NOMO-1 treated with DMSO at 0.1 percent for 48 hours (cell line): ENCODE measurements at regions not wholly inside any gene's neighbourhood (a gene's known extent, or its start where the extent isn't known, plus 50 kb on each side); places are given as distances from the start of the nearest gene placed in this dataset.

ENCODE experiments used
- DNase-seq: peaks from one replicate; lab custom pipeline; 2025; ENCODE audit not compliant: unreplicated experiment; lab: John Stamatoyannopoulos, UW

DNA sequence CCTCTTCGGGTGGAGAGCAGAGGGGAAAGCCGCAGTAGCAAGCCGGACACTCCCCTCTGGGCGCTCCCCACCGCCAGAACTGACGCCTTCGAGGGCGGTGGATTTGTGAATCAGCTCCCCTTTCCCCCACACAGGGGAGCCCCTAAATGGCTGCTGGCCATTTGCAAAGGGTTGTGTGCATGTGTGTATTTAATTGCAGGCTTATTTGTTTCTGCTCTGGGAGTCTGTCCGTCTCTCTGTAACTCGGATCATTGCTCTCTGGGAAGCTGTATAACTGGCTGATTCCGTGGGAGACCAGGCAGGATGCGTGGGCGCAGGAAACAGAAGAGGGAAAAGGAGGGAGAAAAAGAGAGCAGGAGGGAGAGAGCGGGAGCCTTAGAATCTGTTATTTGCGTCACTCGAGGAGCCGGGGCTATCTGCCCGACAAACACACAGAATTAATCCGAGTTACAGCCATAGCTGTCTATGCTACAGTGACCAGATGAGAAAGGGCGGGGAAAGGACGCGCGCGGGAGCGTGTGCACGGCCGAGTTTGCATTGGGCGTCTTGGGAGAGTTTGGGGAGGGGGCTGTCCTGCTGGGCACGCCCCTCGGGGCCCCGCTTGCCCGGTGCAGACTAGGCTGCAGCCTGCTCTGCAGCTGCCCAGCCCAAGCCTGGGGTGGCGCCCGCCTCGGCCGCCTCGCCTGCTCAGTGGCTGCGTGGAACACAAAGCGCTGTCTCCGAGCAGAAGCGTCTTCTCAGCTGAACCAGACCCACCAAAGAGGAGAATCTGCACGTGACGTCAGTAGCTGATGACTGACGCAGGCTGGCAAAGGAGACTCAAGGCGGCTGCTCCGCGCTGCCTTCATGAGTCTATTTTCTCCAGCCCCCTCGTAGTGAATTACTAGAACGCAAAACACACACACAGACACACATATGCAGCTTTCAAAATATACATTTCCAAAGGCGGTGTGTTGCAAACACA is 105.3 kb upstream of the HSD17B12 start:
- DNase-seq, result peak; percentile 16

DNA sequence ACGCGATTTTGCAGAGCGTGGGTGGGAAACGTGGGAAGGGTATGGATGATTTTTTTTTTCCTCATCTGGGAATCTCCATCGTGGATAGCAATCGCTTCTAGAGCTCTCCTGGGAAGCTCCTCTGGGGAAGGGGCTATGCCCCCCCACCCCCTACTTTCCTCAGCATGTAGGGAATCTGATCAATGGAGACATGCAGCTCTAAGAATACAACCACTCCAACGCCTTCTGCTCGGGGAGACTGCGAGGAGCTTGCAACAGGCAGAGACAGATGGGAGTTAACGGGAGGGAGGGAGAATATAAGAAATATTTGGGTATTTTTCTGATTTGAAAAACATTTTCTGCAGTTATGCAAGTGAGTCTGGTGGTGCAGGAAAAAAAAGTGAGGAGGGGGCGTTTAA is 104.6 kb upstream of the HSD17B12 start:
- DNase-seq, result no peak

DNA sequence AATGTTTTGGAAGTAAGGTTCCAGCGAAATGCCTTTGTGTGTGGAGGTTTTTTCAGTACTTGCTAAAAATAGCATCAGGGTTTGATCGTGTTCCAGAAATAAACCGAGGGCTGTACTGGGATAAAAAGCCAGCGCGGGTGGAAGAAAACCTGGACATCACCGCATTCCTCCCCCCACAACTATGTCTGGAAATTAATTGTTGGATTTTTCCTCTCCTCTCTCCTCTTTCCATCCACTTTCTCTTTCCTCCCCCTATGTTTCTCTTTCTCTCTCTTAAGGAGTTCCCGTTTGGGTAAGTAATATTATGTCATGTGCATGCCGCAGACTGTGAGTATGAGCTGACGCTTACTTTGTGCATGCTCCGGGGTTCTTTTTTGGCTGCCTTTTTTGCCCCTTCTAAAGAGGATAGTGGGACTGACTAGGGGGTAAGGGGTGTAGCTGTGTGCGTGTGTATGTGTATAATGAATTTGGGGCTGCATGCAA is 104.2 kb upstream of the HSD17B12 start:
- DNase-seq, result peak; percentile 17

- DNase-seq, result no peak
These were observed 103.6 kb upstream of the HSD17B12 start for GRCh38 chr11:43576803-43577521.

- no peak for DNase-seq
These were observed 102.8 kb upstream of the HSD17B12 start for GRCh38 chr11:43577566-43578264.

GRCh38 chr11:43578346-43579170 is 102.0 kb upstream of the HSD17B12 start:
- no peak for DNase-seq

DNA sequence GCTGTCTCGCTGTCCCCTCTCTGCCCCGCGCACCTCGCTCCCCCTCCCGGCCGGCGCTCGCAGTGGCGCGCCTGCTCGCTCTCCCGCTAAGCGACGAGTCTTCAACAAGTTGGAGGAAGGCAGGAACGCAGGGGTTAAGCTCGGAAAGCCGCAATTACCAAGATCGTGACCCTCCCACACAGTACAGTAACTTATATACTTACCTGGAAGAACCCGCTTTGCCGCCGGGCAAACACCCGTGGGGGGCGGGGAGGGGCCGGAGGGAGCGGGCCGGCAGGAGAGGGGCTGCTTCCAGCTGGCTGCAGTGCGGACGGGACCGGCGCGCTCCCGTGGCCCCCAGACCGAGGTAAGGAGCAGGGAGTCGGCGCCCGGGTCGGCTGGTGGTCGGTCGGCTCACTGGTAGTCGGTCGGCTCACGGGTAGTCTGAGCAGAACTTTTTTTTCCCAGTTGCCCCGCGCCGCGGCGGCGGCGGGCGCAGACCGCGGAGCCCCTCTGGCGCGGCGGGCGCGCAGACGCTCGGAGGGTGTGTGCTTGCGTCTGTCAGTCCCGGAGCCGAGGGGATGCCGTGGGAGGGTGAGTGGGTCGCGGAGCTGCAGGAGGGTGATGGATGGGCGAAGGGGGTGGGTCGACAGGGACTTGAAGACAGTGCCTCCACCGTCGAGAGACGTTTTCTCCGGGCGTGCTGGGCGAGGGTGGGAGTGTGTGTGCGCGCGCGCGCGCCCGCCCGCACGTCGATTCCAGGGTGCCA is 101.2 kb upstream of the HSD17B12 start:
- peak; percentile 34 for DNase-seq

GRCh38 chr11:43579919-43580276 is 100.6 kb upstream of the HSD17B12 start:
- DNase-seq, result no peak

- no peak for DNase-seq
These were observed 99.7 kb upstream of the HSD17B12 start for GRCh38 chr11:43580735-43581369.

GRCh38 chr11:43581370-43582023 is 99.0 kb upstream of the HSD17B12 start:
- DNase-seq, result no peak

GRCh38 chr11:43582024-43582862 is 98.3 kb upstream of the HSD17B12 start:
- DNase-seq, result no peak

GRCh38 chr11:43582863-43583462 is 97.6 kb upstream of the HSD17B12 start:
- DNase-seq, result no peak

GRCh38 chr11:43583548-43583947 is 97.0 kb upstream of the HSD17B12 start:
- DNase-seq, result no peak

DNA sequence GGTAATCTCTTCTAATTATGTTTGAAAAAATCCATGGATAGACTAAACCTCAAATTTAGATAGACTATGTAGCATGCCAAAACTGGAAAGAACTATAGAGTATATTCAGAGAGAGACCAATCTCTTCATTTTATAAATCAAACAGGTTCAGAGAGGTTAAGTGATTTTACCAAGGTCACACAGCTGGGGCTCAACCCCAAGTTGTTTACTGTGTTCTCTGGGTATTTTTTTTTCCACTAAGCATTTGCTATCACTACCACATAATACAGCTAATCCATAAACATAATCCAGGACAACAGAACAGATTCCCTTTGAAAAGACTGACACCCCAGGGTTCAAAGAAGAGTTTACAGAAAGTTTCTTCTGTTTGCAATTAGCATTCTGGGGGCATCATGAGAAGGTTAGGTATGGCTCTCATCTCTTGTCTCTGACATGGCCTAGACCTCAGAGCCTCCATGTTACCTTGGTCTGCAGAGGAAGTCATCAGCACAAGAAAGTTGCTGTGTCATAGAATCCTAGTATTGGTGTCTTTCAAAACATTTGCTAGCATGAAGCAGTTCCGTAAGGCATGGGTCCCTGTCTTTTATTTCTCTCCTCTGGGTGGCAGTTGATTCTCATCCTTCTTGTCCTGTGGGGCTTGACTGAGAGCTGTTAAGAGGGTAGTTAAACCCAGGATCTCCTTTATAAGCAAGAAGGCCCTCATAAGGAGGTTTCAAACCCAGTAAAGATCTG is 94.5 kb upstream of the HSD17B12 start:
- peak; percentile 43 for DNase-seq

GRCh38 chr11:43589601-43590250 is 90.8 kb upstream of the HSD17B12 start:
- no peak for DNase-seq

GRCh38 chr11:43601511-43601910 is 79.0 kb upstream of the HSD17B12 start:
- DNase-seq, result no peak
